HT1080 (cell line): ENCODE measurements at regions not wholly inside any gene's neighbourhood (a gene's known extent, or its start where the extent isn't known, plus 50 kb on each side); places are given as distances from the start of the nearest gene placed in this dataset.
A peak's percentile ranks its signal among the peaks of the same experiment; 100 is the strongest.
"Not testable (repeated sequence)": the region's sequence is repeated elsewhere in the genome, so short reads cannot be mapped to it uniquely, and the experiment has no call there.

Source experiments
- DNase-seq: peaks from one replicate; pipeline ENCODE4 v3.0.0-alpha.2; 2015; ENCODE audit warnings: low read depth

DNA sequence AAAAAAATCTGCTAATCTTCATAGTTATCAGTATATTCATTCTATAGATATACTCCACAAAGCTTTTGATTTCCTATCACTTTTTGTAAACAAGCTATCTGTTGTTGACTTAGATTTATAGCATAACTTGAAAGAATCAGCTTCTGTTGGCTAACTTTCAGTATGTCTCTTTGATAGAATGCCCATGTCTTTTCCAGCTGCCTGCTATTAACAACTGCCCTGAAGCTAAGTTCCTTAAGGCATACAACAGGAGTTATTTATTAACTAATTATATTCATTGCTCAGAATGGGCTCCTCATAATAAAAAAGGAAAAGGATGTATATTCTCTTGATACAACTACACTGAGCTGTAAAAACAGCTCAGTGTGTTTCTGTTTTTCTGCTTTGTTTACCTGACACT, 293.9 kb downstream of the TUSC7 start:
- DNase-seq = no peak

DNA sequence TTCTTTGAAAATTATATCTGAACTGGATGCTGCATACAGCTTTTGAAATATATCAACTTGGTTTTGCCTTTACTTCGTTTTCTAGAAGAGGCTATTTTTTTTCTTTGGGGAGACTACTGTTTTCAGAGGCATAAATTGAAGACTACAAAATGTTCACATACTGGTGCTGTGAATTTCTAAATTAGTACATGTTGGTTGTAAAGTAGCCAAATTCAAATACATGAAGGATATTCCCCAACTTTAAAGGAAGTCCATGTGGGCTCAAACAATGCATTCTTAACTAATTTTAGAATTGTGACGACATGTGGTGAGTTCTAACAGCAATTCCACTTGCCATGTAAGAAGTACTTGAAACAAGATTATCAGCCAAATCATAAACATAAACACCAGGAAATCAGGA, 295.7 kb downstream of the TUSC7 start:
- DNase-seq = no peak

- DNase-seq = no peak
Observed at GRCh38 chr3:117005911-117006522, 296.4 kb downstream of the TUSC7 start.

GRCh38 chr3:117010318-117010717, 300.7 kb downstream of the TUSC7 start:
- no peak for DNase-seq

DNA sequence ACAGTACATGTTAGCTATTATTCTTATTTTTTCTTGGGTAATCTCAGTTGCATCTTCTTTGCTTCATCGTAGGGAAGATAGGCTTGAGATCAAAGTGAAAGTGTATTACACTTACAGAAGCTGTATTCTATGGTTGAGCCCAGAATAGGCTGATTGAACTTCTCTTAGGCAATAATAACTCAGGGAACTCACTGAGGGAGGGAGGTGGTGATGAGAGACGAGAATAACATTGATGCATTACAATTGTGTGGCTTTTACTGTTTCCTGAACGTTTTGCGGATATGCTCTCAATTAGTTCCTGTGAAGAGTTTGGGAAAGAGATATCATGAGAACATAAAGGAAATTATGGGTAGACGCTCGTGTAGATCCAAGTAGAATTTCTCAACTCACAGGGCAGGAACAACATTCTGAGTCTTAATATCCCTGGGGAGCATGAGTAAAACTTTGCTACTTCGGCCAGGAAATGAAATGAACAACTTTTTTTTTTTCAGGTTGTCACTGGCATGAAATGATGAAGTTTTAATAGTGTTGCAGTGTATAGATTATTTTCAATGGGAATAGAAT, 302.2 kb downstream of the TUSC7 start:
- DNase-seq = no peak

- no peak for DNase-seq
Observed at GRCh38 chr3:117016378-117016777, 306.8 kb downstream of the TUSC7 start.

- no peak for DNase-seq
Observed at GRCh38 chr3:117017135-117017894, 307.7 kb downstream of the TUSC7 start.

- DNase-seq = no peak
Observed at GRCh38 chr3:117018655-117019054, 309.1 kb downstream of the TUSC7 start.

- DNase-seq = peak; percentile 0
Observed at GRCh38 chr3:117019082-117019713, 309.6 kb downstream of the TUSC7 start.

- DNase-seq = no peak
Observed at GRCh38 chr3:117026401-117026800, 316.8 kb downstream of the TUSC7 start.

- no peak for DNase-seq
Observed at GRCh38 chr3:117035745-117036144, 326.2 kb downstream of the TUSC7 start.

GRCh38 chr3:117036259-117036799, 326.8 kb downstream of the TUSC7 start:
- DNase-seq = peak; percentile 39

GRCh38 chr3:117045143-117045542, 335.6 kb downstream of the TUSC7 start:
- DNase-seq = no peak

GRCh38 chr3:117047951-117048705, 338.5 kb downstream of the TUSC7 start:
- no peak for DNase-seq

- DNase-seq = peak; percentile 3
Observed at GRCh38 chr3:117052395-117052794, 342.8 kb downstream of the TUSC7 start.

DNA sequence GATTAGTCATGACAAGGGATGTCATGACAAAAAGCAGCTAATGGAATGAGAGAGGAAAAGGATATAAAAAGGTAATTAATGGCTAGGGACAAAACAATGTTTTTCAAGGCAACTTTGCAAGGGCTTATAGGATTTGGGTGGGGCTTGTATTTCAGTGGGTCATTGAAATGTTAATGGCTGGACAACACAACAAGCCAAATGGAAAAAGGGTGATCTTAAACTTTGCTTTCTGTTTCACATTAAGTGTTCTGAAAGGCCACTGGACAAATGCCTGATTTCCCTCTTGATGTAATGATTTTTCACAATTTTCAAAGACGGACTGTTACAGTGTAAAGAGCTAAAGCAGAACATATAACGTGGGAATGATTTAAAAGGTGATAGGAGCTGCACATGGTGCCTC, 345.0 kb downstream of the TUSC7 start:
- no peak for DNase-seq

GRCh38 chr3:117056946-117057345, 347.4 kb downstream of the TUSC7 start:
- not testable (repeated sequence) for DNase-seq

DNA sequence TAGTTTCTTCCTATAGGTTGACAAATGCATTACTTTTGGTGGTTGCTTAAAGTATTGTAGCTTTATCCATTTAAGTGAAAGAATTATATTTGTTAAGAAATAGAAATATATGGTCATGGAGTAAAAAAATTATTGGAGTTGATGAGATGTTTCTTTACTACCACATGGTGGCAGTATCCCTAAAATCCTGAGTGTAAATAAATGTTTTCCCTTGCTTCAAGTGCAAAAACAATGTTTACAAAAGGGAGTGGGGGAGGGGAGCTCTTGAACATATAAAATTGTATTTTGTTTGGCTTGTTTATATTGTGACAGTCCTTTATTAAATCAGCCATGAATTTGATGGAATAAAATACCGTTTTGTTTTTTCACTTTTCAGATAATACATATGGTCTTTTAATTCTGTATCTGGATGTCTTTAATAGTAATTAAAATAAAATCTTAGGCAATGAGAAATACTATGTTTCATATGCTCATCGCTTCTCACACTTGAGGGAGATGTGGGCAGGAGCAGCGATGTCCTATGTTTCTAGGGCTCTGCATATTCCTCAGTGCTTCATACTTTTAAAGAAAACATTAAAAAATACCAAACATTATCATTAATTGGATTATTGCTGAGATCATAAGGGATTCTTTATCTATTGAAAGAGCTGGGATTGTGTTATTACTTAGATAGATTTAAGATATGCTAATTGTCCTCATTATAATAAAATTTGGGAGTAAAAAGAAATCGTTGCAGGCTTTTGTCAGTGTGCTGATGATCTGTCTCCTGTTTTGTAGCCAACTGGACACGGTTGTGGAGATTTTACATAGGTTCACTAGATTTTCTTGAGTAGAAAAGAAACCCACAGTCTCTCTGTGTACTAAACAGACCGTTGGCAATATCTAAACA, 349.7 kb downstream of the TUSC7 start:
- DNase-seq = no peak

- DNase-seq = no peak
Observed at GRCh38 chr3:117059956-117060270, 350.3 kb downstream of the TUSC7 start.

GRCh38 chr3:117063930-117064329, 354.4 kb downstream of the TUSC7 start:
- no peak for DNase-seq
